Activated CD8-positive, alpha-beta T cell treated with anti-CD3 and anti-CD28 coated beads, Interleukin-2, amount 10 ng/mL, durations not matched to agents 7 days and 5 days (primary cell): ENCODE measurements at regions not wholly inside any gene's neighbourhood (a gene's known extent, or its start where the extent isn't known, plus 50 kb on each side); places are given as distances from the start of the nearest gene placed in this dataset.

Source experiments
- ATAC-seq: fragments of 150-1000 bp; cut with Tn5 transposase; one replicate; pipeline ENCODE4 v1.10.0; 2021; ENCODE audit warnings: moderate library complexity
- CTCF ChIA-PET: fragments of 350-600 bp; sonication (Branson Sonifier 250); formaldehyde crosslinking; loops from one replicate; lab custom pipeline; 2021; ENCODE audit warnings: antibody characterized with exemption; lab: Charles Lee
- POLR2A ChIA-PET: fragments of 350-600 bp; sonication (Branson Sonifier 250); formaldehyde crosslinking; loops from one replicate; lab custom pipeline; 2021; ENCODE audit warnings: antibody characterized with exemption; lab: Charles Lee
- DNase-seq: peaks from one replicate; pipeline ENCODE4 v3.0.0-alpha.2; 2020
- H3K27ac Mint-ChIP-seq: one replicate; pipeline ENCODE4 v1.8.0; 2021; ENCODE audit warnings: mild to moderate bottlenecking, mixed read lengths
- H3K27me3 Mint-ChIP-seq: one replicate; pipeline ENCODE4 v1.8.0; 2021; ENCODE audit warnings: low read depth, mixed read lengths
- H3K36me3 Mint-ChIP-seq: one replicate; pipeline ENCODE4 v1.8.0; 2021; ENCODE audit warnings: low read depth, mixed read lengths
- H3K4me1 Mint-ChIP-seq: one replicate; pipeline ENCODE4 v1.8.0; 2021; ENCODE audit warnings: low read depth, mixed read lengths
- H3K4me3 Mint-ChIP-seq: one replicate; pipeline ENCODE4 v1.8.0; 2021; ENCODE audit warnings: mild to moderate bottlenecking, mixed read lengths
- H3K9me3 Mint-ChIP-seq: one replicate; pipeline ENCODE4 v1.8.0; 2022; ENCODE audit warnings: mixed read lengths; ENCODE audit not compliant: insufficient read depth

DNA sequence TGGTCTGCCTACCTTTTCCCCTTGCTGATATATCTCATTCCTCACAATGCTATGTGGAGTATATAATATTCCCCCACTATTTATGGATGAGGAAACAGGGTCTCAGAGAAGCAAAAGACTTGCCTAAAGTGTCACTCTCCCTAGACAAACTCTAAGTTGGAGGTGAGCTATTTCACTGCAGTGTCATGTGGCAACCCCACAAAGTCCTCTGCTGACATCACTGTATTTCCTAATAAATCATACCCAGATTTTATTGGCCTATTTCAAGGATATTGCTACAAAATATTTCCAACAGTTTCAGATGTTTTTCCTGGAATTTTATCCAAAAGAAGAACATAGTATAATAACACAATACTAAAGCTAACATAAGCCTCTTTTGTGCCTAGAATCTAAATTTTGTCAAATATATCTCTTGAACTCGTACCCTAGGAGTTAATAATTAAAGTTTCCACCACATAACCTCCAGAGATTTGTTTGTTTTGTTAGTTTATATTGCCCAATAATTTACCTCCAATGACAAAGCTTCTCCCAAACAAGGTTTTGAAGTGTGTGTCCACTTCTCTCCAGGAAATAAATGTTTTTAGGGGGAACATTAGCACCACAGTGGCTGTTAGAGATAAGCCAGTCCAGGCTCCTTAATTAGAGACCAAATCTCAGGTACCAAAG is 215.1 kb downstream of the ASCL1 start:
- Mint-ChIP-seq H3K4me1 (no peaks in the 10 kb centered on the region), H3K9me3 (no peaks in the 10 kb centered on the region), H3K27ac (no peak overlapping the region), H3K36me3 (no peaks in the 10 kb centered on the region), H3K4me3 (no peak overlapping the region), H3K27me3 (no peaks in the 10 kb centered on the region)
- ChIA-PET CTCF (no interaction called here), POLR2A (no interaction called here)
- DNase-seq = no peak
- ATAC-seq = no peak

DNA sequence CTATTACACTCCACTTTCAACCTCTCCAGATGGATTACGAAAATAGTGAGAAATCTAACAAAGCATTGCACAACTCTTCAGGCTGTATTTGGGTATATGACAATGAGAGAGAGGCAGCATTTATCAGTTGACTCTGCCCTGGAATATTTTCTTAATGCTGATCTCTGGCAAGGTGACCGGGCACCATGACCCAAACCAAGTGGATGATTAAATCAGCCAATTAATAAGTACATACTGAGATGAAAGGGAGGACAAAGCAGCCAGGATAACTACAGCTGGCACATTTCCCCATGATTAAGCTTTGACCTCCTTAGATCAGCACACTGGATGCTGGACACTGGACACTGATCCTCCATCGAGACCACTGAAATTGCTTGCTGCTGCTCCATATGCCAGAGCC is 218.2 kb downstream of the ASCL1 start:
- Mint-ChIP-seq H3K27me3 (no peaks in the 10 kb centered on the region), H3K36me3 (no peaks in the 10 kb centered on the region), H3K4me3 (no peak overlapping the region), H3K4me1 (no peaks in the 10 kb centered on the region), H3K27ac (no peak overlapping the region), H3K9me3 (no peaks in the 10 kb centered on the region)
- ChIA-PET CTCF (no interaction called here), POLR2A (no interaction called here)
- DNase-seq (no peak), ATAC-seq (no peak)

DNA sequence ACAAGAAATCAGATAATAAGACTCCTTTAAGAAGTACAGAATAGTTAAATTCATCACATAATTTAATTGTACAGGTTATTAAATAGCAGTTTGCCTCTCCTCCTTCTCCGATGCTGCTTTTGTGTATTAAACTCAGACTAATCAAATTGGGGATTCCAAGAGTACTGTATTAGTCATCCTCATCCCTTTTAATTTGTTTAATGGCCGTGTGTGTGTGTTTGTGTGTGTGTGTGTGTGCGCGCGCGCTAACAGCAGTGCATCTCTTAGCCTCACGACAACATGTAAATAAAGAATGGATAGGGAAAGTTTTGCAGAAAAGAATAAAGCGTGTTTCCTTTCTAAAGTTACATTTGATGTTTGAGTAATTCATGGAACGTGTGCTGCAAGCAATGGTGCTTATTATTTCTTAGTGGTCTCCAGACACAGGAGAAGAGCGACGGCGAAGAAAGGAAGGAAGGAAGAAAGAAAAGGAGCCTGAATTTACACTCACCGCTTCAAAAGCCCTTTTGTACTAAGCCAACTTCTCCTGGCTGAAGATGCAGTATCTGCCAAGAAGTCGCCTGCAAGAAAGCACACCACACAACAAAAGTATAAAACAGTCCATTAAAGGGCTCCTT is 220.3 kb downstream of the ASCL1 start:
- H3K9me3 Mint-ChIP-seq = no peaks in the 10 kb centered on the region
- no peaks in the 10 kb centered on the region for H3K36me3 Mint-ChIP-seq
- no peak overlapping the region for H3K4me3 Mint-ChIP-seq
- no peak for ATAC-seq
- no peaks in the 10 kb centered on the region for H3K27me3 Mint-ChIP-seq
- CTCF ChIA-PET = no interaction called here
- no peaks in the 10 kb centered on the region for H3K4me1 Mint-ChIP-seq
- POLR2A ChIA-PET = no interaction called here
- no peak overlapping the region for H3K27ac Mint-ChIP-seq
- no peak for DNase-seq

DNA sequence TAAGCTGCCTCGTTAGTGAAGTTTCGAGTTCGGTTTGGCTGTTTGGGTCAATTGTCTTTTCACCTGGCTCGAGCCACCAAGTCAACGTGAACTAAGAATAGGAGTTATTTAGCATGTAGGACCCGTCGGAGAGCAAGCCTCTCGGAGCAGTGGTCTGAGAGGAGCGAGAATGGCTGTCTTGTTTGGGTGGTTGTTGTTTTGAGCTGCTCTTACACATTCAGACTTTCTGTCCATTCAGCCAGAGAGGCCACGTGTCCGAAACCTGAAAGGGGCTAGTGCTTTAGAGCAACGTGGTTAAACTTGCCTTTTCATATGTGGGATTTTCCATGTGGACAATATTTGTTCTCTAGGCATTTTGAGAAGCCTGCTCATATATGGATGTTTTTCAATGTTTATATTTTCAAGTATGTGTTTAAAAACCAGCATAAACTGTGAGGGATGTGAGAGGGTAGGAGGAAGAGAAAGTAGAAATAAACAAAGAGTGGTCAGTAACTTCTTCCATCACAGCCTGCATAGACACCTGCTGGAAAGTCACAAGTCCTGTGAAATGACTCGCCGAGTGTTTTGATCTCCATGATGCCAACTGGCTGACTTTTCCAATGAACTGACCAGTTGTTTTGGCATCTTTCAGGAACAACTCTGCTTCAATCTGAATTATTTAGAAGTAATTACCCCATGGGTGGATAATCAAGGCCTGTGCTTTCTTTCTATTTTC is 221.0 kb downstream of the ASCL1 start:
- no peak for DNase-seq
- H3K36me3 Mint-ChIP-seq = no peaks in the 10 kb centered on the region
- no peak overlapping the region for H3K4me3 Mint-ChIP-seq
- H3K4me1 Mint-ChIP-seq = no peaks in the 10 kb centered on the region
- ATAC-seq = no peak
- ChIA-PET CTCF (no interaction called here), POLR2A (no interaction called here)
- H3K27ac Mint-ChIP-seq = no peak overlapping the region
- H3K27me3 Mint-ChIP-seq = no peaks in the 10 kb centered on the region
- H3K9me3 Mint-ChIP-seq = no peaks in the 10 kb centered on the region

DNA sequence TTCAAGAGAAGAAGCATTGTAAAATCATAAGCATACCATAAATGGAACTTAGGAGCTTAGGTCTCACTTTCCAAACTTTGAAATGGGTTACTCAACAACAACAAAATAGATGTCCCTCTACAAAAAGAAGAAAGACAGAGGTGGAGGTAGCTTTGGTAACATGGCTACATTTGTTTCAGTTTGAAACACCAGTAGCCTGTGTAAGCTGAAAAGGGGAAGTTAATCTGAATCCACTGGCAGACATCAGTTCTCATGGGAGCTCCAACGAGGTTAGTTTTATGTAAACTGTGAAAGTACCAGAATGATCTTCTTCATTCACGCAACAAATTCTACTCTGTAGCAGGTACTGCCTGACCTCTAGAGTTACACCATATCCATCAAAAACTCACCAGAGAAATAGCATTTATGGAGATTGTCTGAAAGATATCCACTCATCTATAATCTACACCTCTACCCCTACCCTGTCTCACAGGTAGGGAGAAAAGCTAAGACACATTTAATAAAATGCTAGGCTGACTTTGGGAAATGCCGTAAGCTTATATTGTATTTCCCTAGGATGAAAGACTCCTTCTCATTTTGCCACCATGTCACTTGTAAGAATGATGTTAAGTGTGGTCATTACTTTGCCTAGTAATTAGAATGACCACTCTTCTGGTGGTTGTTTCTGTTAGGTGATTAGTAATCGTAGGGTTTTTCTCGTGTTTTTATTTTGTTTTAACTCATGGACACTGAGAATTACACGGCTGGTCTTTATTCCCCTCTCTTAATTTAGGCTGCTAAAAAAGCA is 224.1 kb downstream of the ASCL1 start:
- DNase-seq = no peak
- POLR2A ChIA-PET = no interaction called here
- Mint-ChIP-seq H3K4me1 (no peaks in the 10 kb centered on the region), H3K9me3 (no peaks in the 10 kb centered on the region), H3K27ac (no peak overlapping the region), H3K36me3 (no peaks in the 10 kb centered on the region), H3K27me3 (peaks cover 2% of the 10 kb centered on the region), H3K4me3 (no peak overlapping the region)
- ATAC-seq = no peak
- CTCF ChIA-PET = no interaction called here

DNA sequence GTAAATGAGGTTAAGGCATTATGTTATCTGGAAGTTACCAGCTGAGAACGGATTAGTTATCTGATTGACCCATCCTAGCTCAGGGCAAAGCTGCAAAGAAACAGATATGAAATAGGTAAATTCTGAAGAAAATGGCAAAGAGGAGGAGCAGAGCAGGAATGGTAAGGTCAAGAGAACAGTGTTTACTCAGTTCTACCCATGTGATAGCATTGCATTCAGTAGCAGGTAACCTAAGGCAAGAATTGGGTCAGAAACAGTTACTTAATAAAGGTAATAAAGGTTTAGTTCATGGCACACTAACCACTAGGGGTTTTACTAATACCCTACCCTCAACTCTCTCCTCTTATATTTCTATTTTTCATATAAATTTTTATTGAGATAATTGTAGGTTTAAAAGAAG is 224.8 kb downstream of the ASCL1 start:
- no peak overlapping the region for H3K4me3 Mint-ChIP-seq
- no peaks in the 10 kb centered on the region for H3K4me1 Mint-ChIP-seq
- H3K36me3 Mint-ChIP-seq = no peaks in the 10 kb centered on the region
- POLR2A ChIA-PET = no interaction called here
- CTCF ChIA-PET = no interaction called here
- DNase-seq = no peak
- H3K27me3 Mint-ChIP-seq = peaks cover 2% of the 10 kb centered on the region
- no peak overlapping the region for H3K27ac Mint-ChIP-seq
- H3K9me3 Mint-ChIP-seq = no peaks in the 10 kb centered on the region
- ATAC-seq = no peak

DNA sequence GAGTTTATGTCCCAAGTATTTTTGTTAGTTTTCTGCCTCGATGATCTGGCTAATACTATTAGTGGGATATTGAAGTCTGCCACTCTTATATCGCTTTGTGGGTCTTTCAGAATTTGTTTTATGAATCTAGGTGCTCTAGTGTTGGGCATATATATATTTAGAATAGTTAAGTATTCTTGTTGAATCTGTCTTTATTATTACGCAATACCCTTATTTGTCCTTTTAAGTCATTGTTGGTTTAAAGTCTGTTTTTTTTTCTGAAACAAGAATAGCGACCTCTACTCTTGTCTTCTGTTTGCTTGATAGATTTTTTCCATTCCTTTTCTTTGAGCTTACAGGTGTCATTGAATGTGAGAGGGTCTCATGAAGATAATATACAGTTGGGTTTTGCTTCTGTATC is 239.0 kb downstream of the ASCL1 start:
- Mint-ChIP-seq H3K4me3 (no peak overlapping the region), H3K4me1 (no peaks in the 10 kb centered on the region), H3K27me3 (no peaks in the 10 kb centered on the region), H3K36me3 (no peaks in the 10 kb centered on the region), H3K27ac (no peak overlapping the region), H3K9me3 (no peaks in the 10 kb centered on the region)
- DNase-seq = no peak
- no peak for ATAC-seq
- POLR2A ChIA-PET = no interaction called here
- CTCF ChIA-PET = no interaction called here

DNA sequence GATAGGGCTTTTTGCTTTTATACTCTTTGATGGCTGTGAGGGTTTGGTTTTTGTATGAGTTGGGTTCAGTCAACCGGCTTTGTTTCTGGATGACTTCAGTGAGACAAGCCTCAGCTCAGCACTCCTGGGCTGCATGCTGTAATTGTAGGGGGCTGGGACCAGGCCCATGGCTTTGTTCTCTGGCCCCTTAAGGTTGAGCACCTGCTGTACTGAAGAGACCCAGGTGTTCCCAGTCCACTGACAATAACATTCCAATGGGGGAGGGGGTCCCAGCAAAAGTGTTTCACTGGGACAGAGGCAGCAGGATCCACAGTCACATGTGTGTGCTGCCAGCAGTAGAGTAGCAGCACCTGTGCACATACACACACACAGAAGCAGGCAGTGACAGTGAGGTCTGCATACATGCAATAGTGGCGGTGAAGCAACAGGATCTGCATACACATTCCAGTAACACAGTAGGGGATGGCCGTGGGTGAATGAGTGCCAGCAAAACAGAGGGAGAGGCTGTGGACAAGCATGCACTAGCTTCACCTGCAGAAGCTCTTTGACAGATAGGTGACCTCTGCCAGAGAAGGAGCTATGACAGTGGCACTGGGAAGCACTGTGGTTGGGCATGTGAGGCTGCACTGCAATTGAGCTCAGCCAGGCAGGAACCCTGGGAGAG is 240.4 kb downstream of the ASCL1 start:
- ChIA-PET POLR2A (no interaction called here), CTCF (no interaction called here)
- no peak overlapping the region for H3K27ac Mint-ChIP-seq
- no peaks in the 10 kb centered on the region for H3K9me3 Mint-ChIP-seq
- no peak for DNase-seq
- no peak overlapping the region for H3K4me3 Mint-ChIP-seq
- H3K27me3 Mint-ChIP-seq = no peaks in the 10 kb centered on the region
- no peaks in the 10 kb centered on the region for H3K36me3 Mint-ChIP-seq
- no peak for ATAC-seq
- H3K4me1 Mint-ChIP-seq = no peaks in the 10 kb centered on the region

DNA sequence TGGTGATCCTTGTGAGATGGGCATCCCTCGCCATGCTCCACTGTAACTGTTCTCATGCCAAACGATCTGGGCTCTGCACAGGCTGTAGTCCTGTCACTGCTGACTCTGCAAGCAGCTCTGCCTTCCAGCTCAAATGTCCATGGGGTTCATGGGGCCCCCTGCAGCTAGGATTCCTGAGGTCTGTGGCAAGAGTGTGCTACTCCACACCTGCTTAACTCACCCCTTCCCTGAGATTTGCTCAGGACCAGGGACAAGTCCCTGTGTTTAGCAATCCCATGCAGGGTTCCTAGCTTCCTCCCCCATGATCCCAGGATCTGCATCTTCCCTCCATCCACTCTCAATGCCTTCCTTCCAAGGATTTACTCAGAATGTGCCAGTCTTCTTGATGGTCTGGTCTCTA is 241.0 kb downstream of the ASCL1 start:
- DNase-seq (no peak), ATAC-seq (no peak)
- Mint-ChIP-seq H3K9me3 (no peaks in the 10 kb centered on the region), H3K4me3 (no peak overlapping the region), H3K27me3 (no peaks in the 10 kb centered on the region), H3K4me1 (no peaks in the 10 kb centered on the region), H3K27ac (no peak overlapping the region), H3K36me3 (no peaks in the 10 kb centered on the region)
- ChIA-PET CTCF (no interaction called here), POLR2A (no interaction called here)

DNA sequence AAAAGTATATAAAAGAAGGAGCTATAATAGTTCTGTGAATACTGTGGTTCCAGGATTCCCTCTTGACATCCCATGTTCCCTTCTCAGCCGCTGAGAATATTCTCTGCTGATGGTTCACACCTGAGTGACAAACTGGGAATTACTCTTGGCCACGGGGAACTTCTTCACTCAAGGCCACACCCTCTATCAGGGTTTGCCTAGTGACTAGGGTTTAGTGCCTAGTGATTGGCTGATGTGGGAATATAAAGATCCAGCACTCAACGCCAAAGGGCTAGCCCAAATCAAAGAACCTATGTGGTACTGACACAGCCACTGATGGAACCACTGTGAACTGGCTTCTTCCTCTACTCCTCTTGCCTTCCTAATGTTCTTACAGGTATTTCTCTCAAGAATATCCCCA is 248.4 kb downstream of the ASCL1 start:
- ChIA-PET POLR2A (no interaction called here), CTCF (no interaction called here)
- DNase-seq = no peak
- no peak overlapping the region for H3K27ac Mint-ChIP-seq
- H3K27me3 Mint-ChIP-seq = no peaks in the 10 kb centered on the region
- no peaks in the 10 kb centered on the region for H3K36me3 Mint-ChIP-seq
- no peak overlapping the region for H3K4me3 Mint-ChIP-seq
- H3K4me1 Mint-ChIP-seq = no peaks in the 10 kb centered on the region
- H3K9me3 Mint-ChIP-seq = peaks cover 6% of the 10 kb centered on the region
- no peak for ATAC-seq

DNA sequence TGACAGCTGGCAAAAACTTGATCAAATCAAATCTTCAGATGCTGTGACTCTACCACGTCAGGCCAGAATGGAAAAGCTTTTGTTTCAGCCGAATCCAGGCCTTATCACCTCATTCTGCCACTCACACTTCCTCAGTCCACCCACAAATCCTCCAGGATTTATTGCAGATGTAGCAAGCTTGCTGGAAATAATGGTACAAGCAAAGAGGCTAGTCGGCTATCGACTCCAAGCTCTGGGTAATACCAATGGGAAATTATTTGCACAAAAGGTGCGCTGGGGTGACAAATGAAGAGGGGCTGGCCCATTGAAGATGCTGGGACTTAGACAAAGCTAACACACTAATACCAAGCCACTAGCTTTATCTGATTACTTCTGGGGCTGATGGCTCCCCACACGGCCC is 250.5 kb downstream of the ASCL1 start:
- ATAC-seq (no peak), DNase-seq (no peak)
- no peaks in the 10 kb centered on the region for H3K4me1 Mint-ChIP-seq
- CTCF ChIA-PET = no interaction called here
- POLR2A ChIA-PET = no interaction called here
- peaks cover 6% of the 10 kb centered on the region for H3K9me3 Mint-ChIP-seq
- no peak overlapping the region for H3K27ac Mint-ChIP-seq
- H3K27me3 Mint-ChIP-seq = no peaks in the 10 kb centered on the region
- no peak overlapping the region for H3K4me3 Mint-ChIP-seq
- H3K36me3 Mint-ChIP-seq = no peaks in the 10 kb centered on the region

DNA sequence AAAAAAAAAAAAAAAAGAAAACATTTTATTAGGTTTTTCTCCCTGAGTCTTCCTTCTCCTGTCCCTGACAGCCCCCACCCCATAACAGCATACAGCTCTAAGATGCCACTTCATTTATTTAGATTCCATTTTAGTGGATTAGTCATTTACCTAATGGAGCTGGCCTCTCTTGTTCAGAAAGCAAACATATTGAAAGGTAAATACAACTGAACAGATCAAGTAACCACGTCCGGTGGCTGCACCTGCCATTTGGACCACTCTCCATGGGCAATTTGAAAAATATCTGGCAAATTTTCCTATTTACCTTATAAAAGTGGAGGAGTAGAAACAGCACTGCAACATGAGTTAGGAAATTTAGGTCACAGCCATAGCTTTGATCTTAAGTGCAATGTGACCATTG is 254.6 kb downstream of the C12orf42 start:
- DNase-seq = no peak
- H3K9me3 Mint-ChIP-seq = no peaks in the 10 kb centered on the region
- CTCF ChIA-PET = no interaction called here
- H3K36me3 Mint-ChIP-seq = no peaks in the 10 kb centered on the region
- ATAC-seq = no peak
- peaks cover 2% of the 10 kb centered on the region for H3K27me3 Mint-ChIP-seq
- H3K4me1 Mint-ChIP-seq = no peaks in the 10 kb centered on the region
- H3K27ac Mint-ChIP-seq = no peak overlapping the region
- POLR2A ChIA-PET = no interaction called here
- H3K4me3 Mint-ChIP-seq = no peak overlapping the region
